H1 (cell line): ENCODE measurements at regions not wholly inside any gene's neighbourhood (a gene's known extent, or its start where the extent isn't known, plus 50 kb on each side); places are given as distances from the start of the nearest gene placed in this dataset.

Experiments used
- CTCF ChIA-PET: fragments of 300-600 bp; sonication (Branson Sonifier 250); formaldehyde crosslinking; loops from one replicate; lab custom pipeline; 2021; ENCODE audit not compliant: partially characterized antibody; lab: Charles Lee
- POLR2A ChIA-PET: fragments of 300-600 bp; sonication (Branson Sonifier 250); formaldehyde crosslinking; loops from one replicate; lab custom pipeline; 2021; ENCODE audit warnings: inconsistent platforms; ENCODE audit not compliant: partially characterized antibody; lab: Charles Lee
- DNase-seq, 2 experiments: peaks; one replicate each; pipeline versions ENCODE4 v3.0.0 to v3.0.0-alpha.2; 2010 to 2022; ENCODE audit warnings: low spot score in 2 of 2, low read depth in 1 of 2, mixed read lengths in 1 of 2
- FAIRE-seq: peaks from 2 replicates; lab custom pipeline; 2011; peaks lifted over from hg19 to GRCh38; lab: Jason Lieb, UNC
- H2AFZ ChIP-seq: 2 replicates; pipeline ENCODE4 v1.8.1; 2012; ENCODE audit warnings: low read length, inconsistent platforms
- H2AK5ac ChIP-seq: 2 replicates; pipeline ENCODE4 v1.6.1; 2013; ENCODE audit warnings: low read depth, low read length
- H2BK120ac ChIP-seq: replicated peaks from 2 replicates; pipeline ENCODE3; 2013; ENCODE audit warnings: low read depth, low read length, inconsistent platforms
- H2BK12ac ChIP-seq: 2 replicates; pipeline ENCODE4 v1.6.1; 2013; ENCODE audit warnings: low read depth, low read length
- H2BK15ac ChIP-seq: 2 replicates; pipeline ENCODE4 v1.6.1; 2013; ENCODE audit warnings: low read length
- H2BK20ac ChIP-seq: 2 replicates; pipeline ENCODE4 v1.6.1; 2013; ENCODE audit warnings: low read length
- H2BK5ac ChIP-seq: 2 replicates; pipeline ENCODE4 v1.6.1; 2013; ENCODE audit warnings: low read depth, low read length
- H3K14ac ChIP-seq: 2 replicates; pipeline ENCODE4 v1.6.1; 2013; ENCODE audit warnings: inconsistent platforms; ENCODE audit not compliant: insufficient read length
- H3K18ac ChIP-seq: 2 replicates; pipeline ENCODE4 v1.6.1; 2013; ENCODE audit warnings: low read length; ENCODE audit errors: extremely low read depth
- H3K23ac ChIP-seq: 2 replicates; pipeline ENCODE4 v1.6.1; 2013; ENCODE audit warnings: inconsistent platforms; ENCODE audit not compliant: insufficient read length
- H3K23me2 ChIP-seq: 2 replicates; pipeline ENCODE4 v1.6.1; 2013; ENCODE audit warnings: low read depth, low read length
- H3K27ac ChIP-seq: 2 replicates; pipeline ENCODE4 v1.6.1; 2011; ENCODE audit warnings: low read depth, low read length, inconsistent platforms
- H3K27me3 ChIP-seq, 4 experiments: replicated peaks in 1 of 4; 1 replicate in 1 of 4; 2 replicates in 3 of 4; pipeline versions ENCODE4 v1.6.1 to v1.8.1; 2011 to 2013; ENCODE audit warnings: low read length in 3 of 4, mild to moderate bottlenecking in 3 of 4, inconsistent platforms in 2 of 4, mixed read lengths in 2 of 4, moderate library complexity in 1 of 4; ENCODE audit not compliant: control insufficient read depth in 3 of 4, insufficient read depth in 3 of 4; ENCODE audit errors: extremely low read depth in 1 of 4
- H3K36me3 ChIP-seq, 4 experiments: 2 replicates each; pipeline versions ENCODE4 v1.6.1 to v1.8.1; 2011 to 2013; ENCODE audit warnings: mild to moderate bottlenecking in 4 of 4, low read length in 3 of 4, moderate library complexity in 2 of 4, control low read depth in 1 of 4, inconsistent platforms in 1 of 4; ENCODE audit not compliant: insufficient read depth in 4 of 4, control insufficient read depth in 2 of 4
- H3K4ac ChIP-seq: replicated peaks from 2 replicates; pipeline ENCODE3; 2013; ENCODE audit warnings: low read length, low read depth, mixed read lengths, inconsistent platforms; ENCODE audit not compliant: insufficient read length
- H3K4me1 ChIP-seq, 4 experiments: replicated peaks in 1 of 4; 1 replicate in 1 of 4; 2 replicates in 3 of 4; pipeline versions ENCODE4 v1.6.1 to v1.8.1; 2011 to 2013; ENCODE audit warnings: low read length in 3 of 4, inconsistent platforms in 2 of 4, mixed read lengths in 1 of 4; ENCODE audit not compliant: insufficient read depth in 4 of 4, control insufficient read depth in 3 of 4
- H3K4me2 ChIP-seq, 2 experiments: 2 replicates each; pipeline versions ENCODE4 v1.6.1 to v1.8.1; 2011 to 2013; ENCODE audit warnings: low read depth in 2 of 2, low read length in 2 of 2, control low read depth in 1 of 2, inconsistent platforms in 1 of 2, mild to moderate bottlenecking in 1 of 2; ENCODE audit not compliant: insufficient read depth in 1 of 2
- H3K4me3 ChIP-seq, 4 experiments: fragments of 200-600, 300-600 bp in 1 of 4; sonication (generic), shearing (Covaris generic), sonication (Bioruptor Twin) in 1 of 4; 2 replicates each; pipeline versions ENCODE4 v1.5.1 to v1.8.1; 2011 to 2016; ENCODE audit warnings: low read length in 4 of 4, low read depth in 3 of 4, control low read depth in 2 of 4, inconsistent platforms in 2 of 4, mild to moderate bottlenecking in 2 of 4, mixed read lengths in 1 of 4, moderate library complexity in 1 of 4; ENCODE audit not compliant: insufficient read depth in 2 of 4; ENCODE audit errors: extremely low read depth in 1 of 4
- H3K56ac ChIP-seq: replicated peaks from 2 replicates; pipeline ENCODE3; 2013; ENCODE audit warnings: low read depth, mild to moderate bottlenecking, mixed read lengths, low read length, inconsistent platforms; ENCODE audit not compliant: insufficient read length
- H3K79me1 ChIP-seq: 2 replicates; pipeline ENCODE4 v1.6.1; 2013; ENCODE audit warnings: low read depth, low read length, control low read depth
- H3K79me2 ChIP-seq, 2 experiments: 2 replicates each; pipeline versions ENCODE4 v1.6.1 to v1.8.1; 2012 to 2013; ENCODE audit warnings: low read length in 2 of 2, mild to moderate bottlenecking in 2 of 2, inconsistent platforms in 1 of 2; ENCODE audit not compliant: insufficient read depth in 2 of 2, control insufficient read depth in 1 of 2
- H3K9ac ChIP-seq, 4 experiments: replicated peaks in 1 of 4; 1 replicate in 1 of 4; 2 replicates in 3 of 4; pipeline versions ENCODE4 v1.6.1 to v1.8.1; 2011 to 2013; ENCODE audit warnings: low read depth in 3 of 4, low read length in 3 of 4, control low read depth in 2 of 4, mild to moderate bottlenecking in 2 of 4, moderate library complexity in 2 of 4, inconsistent platforms in 1 of 4; ENCODE audit errors: extremely low read depth in 1 of 4
- H3K9me3 ChIP-seq, 2 experiments: 2 replicates each; pipeline versions ENCODE4 v1.6.1 to v1.8.1; 2012 to 2013; ENCODE audit warnings: mild to moderate bottlenecking in 2 of 2, moderate library complexity in 2 of 2, control low read depth in 1 of 2, inconsistent platforms in 1 of 2, low read depth in 1 of 2, low read length in 1 of 2, mixed read lengths in 1 of 2; ENCODE audit not compliant: insufficient read depth in 2 of 2
- H4K20me1 ChIP-seq, 2 experiments: replicated peaks in 1 of 2; 2 replicates each; pipeline versions ENCODE3 to v1.8.1; 2011 to 2013; ENCODE audit warnings: inconsistent platforms in 2 of 2, low read length in 2 of 2, mild to moderate bottlenecking in 1 of 2; ENCODE audit not compliant: insufficient read depth in 2 of 2, control insufficient read depth in 1 of 2
- H4K5ac ChIP-seq: 2 replicates; pipeline ENCODE4 v1.6.1; 2013; ENCODE audit warnings: low read length, low read depth, mixed read lengths, inconsistent platforms; ENCODE audit not compliant: insufficient read length
- H4K8ac ChIP-seq: 2 replicates; pipeline ENCODE4 v1.8.0; 2013; ENCODE audit warnings: mild to moderate bottlenecking, moderate library complexity, low read length, inconsistent platforms; ENCODE audit not compliant: insufficient read depth; ENCODE audit errors: extremely low read depth
- H4K91ac ChIP-seq: replicated peaks from 2 replicates; pipeline ENCODE3; 2013; ENCODE audit warnings: low read length, mixed read lengths, inconsistent platforms; ENCODE audit not compliant: insufficient read length
- ASH2L ChIP-seq: fragments of 200-600, 300-600 bp; sonication (generic); IDR thresholded peaks from one replicate; pipeline ENCODE4 v1.7.1; 2017; ENCODE audit warnings: low read length
- BCL11A ChIP-seq, 2 experiments: IDR thresholded peaks; one replicate each; pipeline ENCODE4 v1.6.1; 2011; ENCODE audit warnings: low read depth in 2 of 2, low read length in 2 of 2, mild to moderate bottlenecking in 2 of 2
- CEBPB ChIP-seq: IDR thresholded peaks from 2 replicates; pipeline ENCODE4 v1.6.1; 2012; ENCODE audit warnings: low read depth, low read length
- CHD2 ChIP-seq: IDR thresholded peaks from 2 replicates; pipeline ENCODE4 v1.6.1; 2012; ENCODE audit warnings: low read length, improper control_type of control experiment
- CREB1 ChIP-seq: IDR thresholded peaks from 2 replicates; pipeline ENCODE4 v1.6.1; 2012; ENCODE audit warnings: inconsistent platforms
- E2F6 ChIP-seq: IDR thresholded peaks from 2 replicates; pipeline ENCODE4 v1.6.1; 2012; ENCODE audit warnings: inconsistent platforms
- EGR1 ChIP-seq: IDR thresholded peaks from 2 replicates; pipeline ENCODE4 v1.6.1; 2011; ENCODE audit warnings: low read depth, low read length, borderline replicate concordance
- GTF2F1 ChIP-seq: IDR thresholded peaks from 2 replicates; pipeline ENCODE4 v1.6.1; 2012; ENCODE audit warnings: low read depth, low read length, improper control_type of control experiment, borderline replicate concordance
- HDAC2 ChIP-seq, 2 experiments: fragments of 300-600 bp in 1 of 2; sonication (generic) in 1 of 2; IDR thresholded peaks; 2 replicates each; pipeline ENCODE4 v1.6.1; 2011 to 2012; ENCODE audit warnings: low read depth in 2 of 2, low read length in 2 of 2, mild to moderate bottlenecking in 2 of 2, moderate library complexity in 2 of 2, borderline replicate concordance in 1 of 2, inconsistent platforms in 1 of 2
- HDAC6 ChIP-seq: IDR thresholded peaks from one replicate; pipeline ENCODE4 v1.7.1; 2012; ENCODE audit warnings: low read depth, mild to moderate bottlenecking, inconsistent platforms, low read length, moderate library complexity
- JUND ChIP-seq: IDR thresholded peaks from 2 replicates; pipeline ENCODE4 v1.6.1; 2011; ENCODE audit warnings: mild to moderate bottlenecking, improper control_type of control experiment, low read length
- POLR2A ChIP-seq, 2 experiments: IDR thresholded peaks; 1 replicate in 1 of 2; 2 replicates in 1 of 2; pipeline ENCODE4 v1.6.1; 2011; ENCODE audit warnings: low read depth in 2 of 2, low read length in 2 of 2, mild to moderate bottlenecking in 2 of 2; ENCODE audit errors: control extremely low read depth in 1 of 2
- POU5F1 ChIP-seq: IDR thresholded peaks from 2 replicates; pipeline ENCODE4 v1.6.1; 2011; ENCODE audit warnings: low read depth, mild to moderate bottlenecking, low read length, moderate library complexity
- RNF2 ChIP-seq: fragments of 200-900, 300-1000 bp; sonication (generic); IDR thresholded peaks from 2 replicates; pipeline ENCODE4 v1.7.1; 2016; ENCODE audit warnings: borderline replicate concordance, low read depth, mild to moderate bottlenecking, antibody characterized with exemption, low read length; ENCODE audit not compliant: poor library complexity, severe bottlenecking; ENCODE audit errors: missing control alignments
- SP2 ChIP-seq: IDR thresholded peaks from 2 replicates; pipeline ENCODE4 v1.6.1; 2012; ENCODE audit warnings: mild to moderate bottlenecking, low read length, inconsistent platforms
- WGBS, 2 experiments: shearing (Covaris generic) in 1 of 2; methylation state at CpG; one replicate each; pipeline versions ENCODE4 v1.1.6 to v1.1.7; 2013 to 2015; ENCODE audit warnings: low lambda C conversion rate in 2 of 2, mixed read lengths in 2 of 2, inconsistent platforms in 1 of 2, low coverage in 1 of 2, missing lambda C conversion rate in 1 of 2; ENCODE audit not compliant: insufficient replicate concordance in 2 of 2, insufficient coverage in 1 of 2, insufficient read length in 1 of 2; ENCODE audit errors: extremely low coverage in 1 of 2, missing lambda C conversion rate in 1 of 2; 5-methylcytosine and 5-hydroxymethylcytosine counted together

GRCh38 chr16:35311475-35311874 is 1852.1 kb downstream of the TP53TG3F start:
- DNase-seq (no peak), FAIRE-seq (no peak)
- Histone ChIP-seq H3K23ac (no peak overlapping the region), H2BK5ac (no peak overlapping the region), H2BK20ac (no peak overlapping the region), H3K14ac (no peak overlapping the region), H3K4me1 (no peaks in the 10 kb centered on the region), H3K9me3 (peaks cover 86 to 96% of the 10 kb centered on the region in 2 experiments), H3K79me2 (no peaks in the 10 kb centered on the region), H3K27me3 (no peaks in the 10 kb centered on the region), H3K23me2 (no peaks in the 10 kb centered on the region), H4K8ac (no peak overlapping the region), H2AK5ac (no peak overlapping the region), H2BK12ac (no peak overlapping the region), H2AFZ (no peak overlapping the region), H4K5ac (no peak overlapping the region), H3K79me1 (no peaks in the 10 kb centered on the region), H2BK120ac (no peak overlapping the region), H3K36me3 (no peaks in the 10 kb centered on the region), H3K4me2 (no peak overlapping the region), H3K4ac (no peak overlapping the region), H3K18ac (no peak overlapping the region), H3K9ac (no peak overlapping the region), H3K27ac (no peak overlapping the region), H3K56ac (no peak overlapping the region), H4K20me1 (no peaks in the 10 kb centered on the region), H2BK15ac (no peak overlapping the region), H3K4me3 (no peak overlapping the region), H4K91ac (no peak overlapping the region)
- 85% methylated on average over 5 of the region's 10 CpGs; no CpG with 5 or more reads in 1 of the 2 experiments for WGBS, 2 experiments
- TF ChIP-seq JUND, result no peak
- no peak for TF ChIP-seq SP2
- TF ChIP-seq HDAC2 (IDR thresholded peaks at IDR 0.05; ENCODE audit: borderline replicate concordance in 1 of 2, low read depth in 2 of 2, low read length in 2 of 2), result no peak
- TF ChIP-seq BCL11A (IDR thresholded peaks at IDR 0.05; ENCODE audit: low read depth in 2 of 2, low read length in 2 of 2), result no peak
- TF ChIP-seq CHD2, result no peak
- TF ChIP-seq POLR2A (IDR thresholded peaks at IDR 0.05; ENCODE audit: control extremely low read depth in 1 of 2, low read depth in 2 of 2, low read length in 2 of 2), result no peak
- TF ChIP-seq CEBPB, result no peak
- no peak for TF ChIP-seq POU5F1
- no peak for TF ChIP-seq ASH2L
- TF ChIP-seq RNF2, result no peak
- no peak for TF ChIP-seq CREB1
- no peak for TF ChIP-seq E2F6
- no peak for TF ChIP-seq EGR1
- TF ChIP-seq HDAC6, result no peak
- TF ChIP-seq GTF2F1, result no peak
- ChIA-PET CTCF (no interaction called here), POLR2A (no interaction called here)
